Dermis blood vessel endothelial cell (primary cell): ENCODE measurements at regions not wholly inside any gene's neighbourhood (a gene's known extent, or its start where the extent isn't known, plus 50 kb on each side); places are given as distances from the start of the nearest gene placed in this dataset.
"Not testable (repeated sequence)": the region's sequence is repeated elsewhere in the genome, so short reads cannot be mapped to it uniquely, and the experiment has no call there.

Source experiments
- DNase-seq: peaks from one replicate; pipeline ENCODE4 v3.0.0; 2010

DNA sequence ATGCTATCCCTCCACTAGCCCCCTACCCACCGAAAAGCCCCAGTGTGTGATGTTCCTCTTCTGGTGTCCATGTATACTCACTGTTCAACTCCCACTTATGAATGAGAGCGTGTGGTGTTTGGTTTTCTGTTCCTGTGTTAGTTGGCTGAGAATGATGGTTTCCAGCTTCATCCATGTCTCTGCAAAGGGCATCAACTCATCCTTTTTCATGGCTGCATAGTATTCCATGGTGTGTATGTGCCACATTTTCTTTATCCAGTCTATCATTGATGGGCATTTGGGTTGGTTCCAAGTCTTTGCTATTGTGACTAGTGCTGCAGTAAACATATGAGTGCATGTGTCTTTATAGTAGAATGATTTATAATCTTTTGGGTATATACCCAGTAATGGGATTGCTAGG lies 599.3 kb upstream of the B3GAT1 start:
- DNase-seq = not testable (repeated sequence)

GRCh38 chr11:135009125-135009524 lies 597.1 kb upstream of the B3GAT1 start:
- no peak for DNase-seq

- no peak for DNase-seq
These were observed 596.4 kb upstream of the B3GAT1 start for GRCh38 chr11:135008412-135008811.

GRCh38 chr11:135008001-135008405 lies 596.0 kb upstream of the B3GAT1 start:
- no peak for DNase-seq

DNA sequence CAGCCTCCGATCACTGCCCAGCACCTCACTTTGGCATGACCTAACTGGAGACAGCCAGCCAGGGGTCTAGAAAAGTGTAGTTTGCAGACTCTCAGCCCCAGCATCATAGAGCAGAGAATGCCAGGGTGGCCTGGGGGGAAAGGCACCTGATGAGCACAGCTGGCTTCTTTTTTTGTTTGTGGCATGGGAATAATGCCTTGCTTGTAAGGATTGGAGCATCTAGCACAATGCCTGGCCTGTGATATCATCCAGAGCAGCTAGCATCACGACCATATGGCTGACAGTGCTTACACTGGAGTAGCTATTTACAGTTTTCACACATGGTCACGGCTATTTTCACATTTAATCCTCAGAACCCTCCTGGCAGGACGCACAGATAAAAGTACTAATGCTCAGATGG lies 594.8 kb upstream of the B3GAT1 start:
- no peak for DNase-seq

- DNase-seq = no peak
These were observed 592.5 kb upstream of the B3GAT1 start for GRCh38 chr11:135004495-135004894.

GRCh38 chr11:135002236-135002635 lies 590.2 kb upstream of the B3GAT1 start:
- no peak for DNase-seq

- no peak for DNase-seq
These were observed 589.5 kb upstream of the B3GAT1 start for GRCh38 chr11:135001581-135001980.

DNA sequence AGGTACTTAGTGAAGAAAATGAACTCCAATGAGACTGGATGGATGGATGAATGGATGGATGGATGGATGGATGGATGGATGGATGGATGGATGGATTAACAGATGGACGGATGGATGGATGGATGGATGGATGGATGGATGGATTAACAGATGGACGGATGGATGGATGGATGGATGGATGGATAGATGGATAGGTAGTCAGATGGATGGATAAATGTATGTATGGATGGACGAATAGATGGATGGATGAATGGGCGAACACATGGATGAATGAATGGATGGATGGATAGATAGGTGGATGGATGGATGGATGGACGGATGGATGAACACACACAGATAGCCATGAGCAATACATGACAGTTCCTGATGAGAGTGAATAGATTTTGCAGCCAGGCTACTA lies 589.0 kb upstream of the B3GAT1 start:
- not testable (repeated sequence) for DNase-seq

DNA sequence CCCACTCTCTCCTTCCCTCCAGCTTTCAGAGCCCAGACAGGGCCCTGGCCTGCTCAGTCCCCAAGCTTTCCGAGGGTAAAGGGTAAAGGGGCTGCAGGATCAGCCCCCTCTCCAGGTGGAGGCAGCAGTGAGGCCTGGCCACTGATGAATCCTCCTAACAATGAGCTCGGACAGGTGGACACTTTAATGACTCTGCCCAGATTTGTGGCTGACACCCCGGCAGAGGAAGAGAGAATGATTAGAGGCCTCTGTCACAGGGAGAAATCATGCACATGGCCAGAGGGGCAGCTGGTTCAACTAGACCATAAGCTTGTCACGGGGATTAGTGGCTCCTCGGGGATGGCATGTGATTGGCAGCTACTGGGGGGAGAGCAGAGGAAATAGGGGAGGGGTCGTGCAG lies 587.5 kb upstream of the B3GAT1 start:
- DNase-seq = no peak

GRCh38 chr11:134997652-134998320 lies 585.7 kb upstream of the B3GAT1 start:
- no peak for DNase-seq

- no peak for DNase-seq
These were observed 583.7 kb upstream of the B3GAT1 start for GRCh38 chr11:134995741-134996140.

GRCh38 chr11:134994431-134994830 lies 582.4 kb upstream of the B3GAT1 start:
- DNase-seq = no peak

GRCh38 chr11:134993691-134994243 lies 581.7 kb upstream of the B3GAT1 start:
- DNase-seq = no peak

- no peak for DNase-seq
These were observed 580.9 kb upstream of the B3GAT1 start for GRCh38 chr11:134992981-134993380.

DNA sequence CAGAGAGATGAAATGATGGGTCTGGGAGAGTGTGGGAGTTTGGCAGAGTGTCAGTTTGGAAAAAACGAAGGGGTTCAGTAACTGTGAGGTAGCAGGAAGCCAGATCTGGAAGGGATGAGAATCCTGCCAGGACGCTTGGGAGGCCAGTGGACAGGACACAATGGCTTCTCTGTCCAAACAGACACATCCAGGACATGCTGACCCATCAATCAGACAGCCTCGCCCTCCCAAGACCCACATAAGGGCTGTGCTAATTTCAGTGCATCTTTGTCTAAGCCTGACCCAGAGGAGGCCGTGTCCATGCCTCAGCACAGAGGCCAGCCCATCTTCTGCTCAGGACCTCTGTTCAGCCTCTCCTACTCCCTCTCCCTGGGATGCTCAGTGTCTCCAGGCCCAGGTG lies 576.5 kb upstream of the B3GAT1 start:
- DNase-seq = no peak

GRCh38 chr11:134987822-134988221 lies 575.8 kb upstream of the B3GAT1 start:
- no peak for DNase-seq

DNA sequence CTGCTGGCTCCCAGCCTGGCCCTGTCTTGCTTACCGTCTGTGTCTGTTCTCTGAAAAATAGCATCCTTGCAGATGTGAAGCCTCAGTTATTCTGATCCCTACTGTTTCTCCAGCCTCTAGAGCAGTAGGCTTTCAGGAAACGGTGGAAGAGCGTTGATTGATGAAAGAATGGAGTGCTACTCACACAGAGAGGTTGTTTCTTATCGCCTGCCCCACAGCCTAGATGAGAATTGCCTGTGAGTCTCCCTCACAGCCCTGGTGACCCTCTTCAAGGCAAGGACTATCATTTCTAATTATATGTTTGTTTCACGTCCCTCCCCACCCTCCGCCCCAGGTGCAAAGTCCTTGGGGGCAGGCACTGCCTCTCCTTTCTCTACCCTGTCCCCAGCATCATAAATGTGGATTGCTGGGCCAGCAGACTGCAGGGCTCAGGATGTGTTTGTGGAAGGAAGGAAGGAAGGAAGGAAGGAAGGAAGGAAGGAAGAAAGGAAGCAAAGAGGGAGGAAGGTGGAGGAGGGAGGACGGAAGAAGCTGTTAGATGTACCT lies 575.3 kb upstream of the B3GAT1 start:
- DNase-seq = no peak

GRCh38 chr11:134984421-134984820 lies 572.4 kb upstream of the B3GAT1 start:
- DNase-seq = no peak

- not testable (repeated sequence) for DNase-seq
These were observed 570.4 kb upstream of the B3GAT1 start for GRCh38 chr11:134982432-134982831.

GRCh38 chr11:134981835-134982234 lies 569.8 kb upstream of the B3GAT1 start:
- DNase-seq = no peak

- no peak for DNase-seq
These were observed 569.0 kb upstream of the B3GAT1 start for GRCh38 chr11:134980819-134981710.

DNA sequence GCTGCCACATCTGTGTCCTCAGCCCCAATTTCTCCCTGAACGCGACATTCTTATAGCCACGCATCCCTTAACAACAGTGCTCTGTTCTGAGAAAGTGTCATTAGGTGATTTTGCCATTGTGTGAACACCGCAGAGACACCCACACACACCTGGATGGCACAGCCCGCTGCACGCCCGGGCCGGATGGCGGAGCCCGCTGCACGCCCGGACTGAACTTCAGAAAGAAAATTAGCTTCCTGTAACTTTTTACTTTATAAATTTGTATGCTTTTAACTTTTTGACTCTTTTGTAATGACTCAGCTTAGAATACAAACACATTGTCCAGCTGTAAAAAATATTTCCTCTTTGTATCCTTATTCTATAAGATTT lies 567.0 kb upstream of the B3GAT1 start:
- DNase-seq = not testable (repeated sequence)
